T-helper 17 cell (primary cell): ENCODE measurements at regions not wholly inside any gene's neighbourhood (a gene's known extent, or its start where the extent isn't known, plus 50 kb on each side); places are given as distances from the start of the nearest gene placed in this dataset.
"Not testable (repeated sequence)": the region's sequence is repeated elsewhere in the genome, so short reads cannot be mapped to it uniquely, and the experiment has no call there.

Source experiments
- ATAC-seq: fragments of 150-1000 bp; cut with Tn5 transposase; 2 replicates; pipeline ENCODE4 v1.10.0; 2021; ENCODE audit warnings: mild to moderate bottlenecking, moderate library complexity
- DNase-seq, 3 donors: peaks; one replicate each; pipeline versions ENCODE4 v3.0.0 to v3.0.0-alpha.2; 2020 to 2021
- H3K9me3 ChIP-seq: one replicate; pipeline ENCODE4 v1.7.0; 2013; ENCODE audit warnings: low read length, mild to moderate bottlenecking; ENCODE audit not compliant: control insufficient read depth, poor library complexity, severe bottlenecking
- H3K27ac Mint-ChIP-seq: one replicate; pipeline ENCODE4 v1.8.0; 2022; ENCODE audit warnings: mild to moderate bottlenecking, moderate library complexity, mixed read lengths
- H3K27me3 Mint-ChIP-seq: one replicate; pipeline ENCODE4 v1.8.0; 2022; ENCODE audit warnings: mixed read lengths
- H3K36me3 Mint-ChIP-seq: one replicate; pipeline ENCODE4 v1.8.0; 2022; ENCODE audit warnings: low read depth, mixed read lengths
- H3K4me1 Mint-ChIP-seq: one replicate; pipeline ENCODE4 v1.8.0; 2022; ENCODE audit warnings: mild to moderate bottlenecking, mixed read lengths
- H3K4me3 Mint-ChIP-seq: one replicate; pipeline ENCODE4 v1.8.0; 2022; ENCODE audit warnings: mild to moderate bottlenecking, moderate library complexity, mixed read lengths

DNA sequence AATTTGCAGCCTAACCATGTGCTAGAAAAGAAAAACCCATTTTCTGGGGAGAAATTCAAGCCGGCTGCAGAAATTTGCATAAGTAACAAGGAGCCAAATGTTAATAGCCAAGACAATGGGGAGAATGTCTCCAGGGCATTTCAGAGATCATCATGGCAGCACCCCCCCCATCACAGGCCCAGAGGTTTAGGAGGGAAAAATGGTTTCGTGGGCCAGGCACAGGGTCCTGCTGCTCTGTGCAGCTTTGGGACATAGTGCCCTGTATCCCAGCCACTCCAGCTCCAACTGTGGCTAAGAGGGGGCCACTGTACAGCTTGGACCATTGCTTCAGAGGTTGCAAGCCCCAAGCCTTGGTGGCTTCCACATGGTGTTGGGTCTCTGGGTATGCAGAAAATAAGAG lies 620.0 kb downstream of the PSAT1 start:
- not testable (repeated sequence) for H3K36me3 Mint-ChIP-seq, ATAC-seq, H3K9me3 ChIP-seq, H3K27ac Mint-ChIP-seq, DNase-seq, H3K27me3 Mint-ChIP-seq, H3K4me1 Mint-ChIP-seq, H3K4me3 Mint-ChIP-seq

DNA sequence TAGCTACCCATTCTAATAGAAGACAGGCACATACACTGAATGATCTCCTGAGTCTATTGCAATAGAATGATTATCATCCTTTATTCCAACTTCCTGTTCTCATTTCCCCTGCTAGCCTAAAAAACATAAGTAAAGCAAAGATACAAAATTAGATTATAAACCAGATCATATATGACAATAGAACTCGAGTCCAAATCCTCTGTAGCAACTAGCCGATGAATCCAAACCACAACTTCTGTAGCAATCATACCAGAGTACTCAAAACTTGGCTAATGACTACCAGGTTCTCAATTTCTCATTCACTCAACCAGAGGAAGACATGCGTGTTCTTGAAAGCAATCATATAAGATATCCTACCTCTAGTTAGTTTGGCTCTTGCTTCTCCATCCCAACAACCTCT lies 622.1 kb downstream of the PSAT1 start:
- H3K27me3 Mint-ChIP-seq: no peaks in the 10 kb centered on the region
- no peak for ATAC-seq
- no peaks in the 10 kb centered on the region for H3K9me3 ChIP-seq
- H3K36me3 Mint-ChIP-seq: no peaks in the 10 kb centered on the region
- no peak for DNase-seq
- no peak overlapping the region for H3K4me3 Mint-ChIP-seq
- no peaks in the 10 kb centered on the region for H3K4me1 Mint-ChIP-seq
- no peak overlapping the region for H3K27ac Mint-ChIP-seq

DNA sequence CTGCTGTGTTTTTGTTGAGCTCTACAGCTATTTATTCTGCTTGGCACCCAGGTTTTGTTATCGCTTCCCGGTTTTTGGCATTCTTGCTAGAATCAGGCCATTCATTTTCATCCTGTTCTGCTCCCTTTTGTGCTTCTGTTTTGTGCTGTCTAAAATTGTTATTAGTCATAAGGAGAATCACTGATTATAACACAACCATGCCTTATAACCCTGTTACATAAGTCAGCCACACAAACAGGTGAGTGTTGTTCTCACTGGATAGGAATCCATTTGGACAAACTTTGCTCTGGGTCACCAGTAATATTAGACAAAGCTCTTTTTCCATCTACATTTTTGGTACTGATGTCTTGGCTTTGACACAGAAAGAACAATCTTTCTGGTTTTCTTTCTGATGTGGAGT lies 622.8 kb downstream of the PSAT1 start:
- Mint-ChIP-seq H3K36me3 (no peaks in the 10 kb centered on the region), H3K4me1 (no peaks in the 10 kb centered on the region), H3K27ac (no peak overlapping the region), H3K27me3 (no peaks in the 10 kb centered on the region), H3K4me3 (no peak overlapping the region)
- ATAC-seq (no peak), DNase-seq (no peak)
- H3K9me3 ChIP-seq: no peaks in the 10 kb centered on the region

DNA sequence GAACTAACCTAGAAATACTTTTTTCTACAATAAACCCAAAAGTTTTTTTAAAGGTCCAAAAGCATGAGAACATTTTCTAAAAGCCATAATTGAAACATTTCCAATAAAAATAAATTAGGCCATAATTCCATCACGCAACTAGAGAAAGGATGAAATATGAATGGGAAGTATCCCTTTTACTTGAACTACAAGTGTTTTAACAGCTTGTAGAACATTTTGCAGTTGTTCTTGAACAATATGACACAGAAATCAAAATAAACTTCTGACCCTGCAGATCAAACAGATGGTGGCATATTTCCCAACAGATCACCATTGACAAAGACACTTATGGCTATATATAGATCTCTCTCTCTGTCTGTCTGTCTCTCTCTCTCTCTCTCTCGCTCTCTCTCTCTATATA lies 624.4 kb downstream of the PSAT1 start:
- DNase-seq (no peak), ATAC-seq (no peak)
- Mint-ChIP-seq H3K36me3 (no peaks in the 10 kb centered on the region), H3K27ac (no peak overlapping the region), H3K27me3 (no peaks in the 10 kb centered on the region), H3K4me1 (no peaks in the 10 kb centered on the region), H3K4me3 (no peak overlapping the region)
- H3K9me3 ChIP-seq: no peaks in the 10 kb centered on the region

DNA sequence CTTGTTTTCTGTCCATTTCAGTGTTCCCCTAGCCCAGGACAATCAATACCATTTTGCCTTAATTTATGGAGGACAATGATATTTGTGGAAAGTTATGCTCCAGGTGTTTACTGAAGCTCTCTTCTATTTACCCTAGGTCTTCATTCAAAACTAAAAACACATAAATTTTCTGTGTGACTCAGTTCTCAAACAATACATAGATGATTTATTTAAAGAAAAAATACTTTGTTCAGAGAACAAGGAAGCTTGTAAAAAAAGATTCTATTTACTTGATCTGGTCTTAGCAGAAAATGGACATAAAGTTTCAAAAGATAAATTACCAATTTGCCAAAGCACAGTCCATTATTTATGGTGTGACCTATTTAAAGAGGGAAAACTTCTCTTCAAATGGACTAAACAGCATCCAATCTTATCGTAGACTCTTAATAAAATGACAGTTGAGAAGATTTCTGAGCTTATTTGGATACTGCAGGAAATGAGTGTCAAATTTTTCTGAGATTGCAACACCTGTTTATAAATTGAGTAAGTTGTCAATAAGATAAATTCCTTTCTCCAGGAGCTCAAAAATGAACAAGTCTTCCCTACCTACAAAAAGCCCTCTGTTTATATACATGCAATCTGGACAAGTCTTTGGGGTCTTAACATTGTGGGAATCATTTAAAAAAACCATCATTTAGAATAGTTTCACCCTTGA lies 627.2 kb downstream of the PSAT1 start:
- H3K36me3 Mint-ChIP-seq: no peaks in the 10 kb centered on the region
- H3K4me1 Mint-ChIP-seq: no peaks in the 10 kb centered on the region
- H3K27ac Mint-ChIP-seq: no peak overlapping the region
- no peak for DNase-seq
- no peaks in the 10 kb centered on the region for H3K27me3 Mint-ChIP-seq
- no peaks in the 10 kb centered on the region for H3K9me3 ChIP-seq
- no peak overlapping the region for H3K4me3 Mint-ChIP-seq
- ATAC-seq: no peak

DNA sequence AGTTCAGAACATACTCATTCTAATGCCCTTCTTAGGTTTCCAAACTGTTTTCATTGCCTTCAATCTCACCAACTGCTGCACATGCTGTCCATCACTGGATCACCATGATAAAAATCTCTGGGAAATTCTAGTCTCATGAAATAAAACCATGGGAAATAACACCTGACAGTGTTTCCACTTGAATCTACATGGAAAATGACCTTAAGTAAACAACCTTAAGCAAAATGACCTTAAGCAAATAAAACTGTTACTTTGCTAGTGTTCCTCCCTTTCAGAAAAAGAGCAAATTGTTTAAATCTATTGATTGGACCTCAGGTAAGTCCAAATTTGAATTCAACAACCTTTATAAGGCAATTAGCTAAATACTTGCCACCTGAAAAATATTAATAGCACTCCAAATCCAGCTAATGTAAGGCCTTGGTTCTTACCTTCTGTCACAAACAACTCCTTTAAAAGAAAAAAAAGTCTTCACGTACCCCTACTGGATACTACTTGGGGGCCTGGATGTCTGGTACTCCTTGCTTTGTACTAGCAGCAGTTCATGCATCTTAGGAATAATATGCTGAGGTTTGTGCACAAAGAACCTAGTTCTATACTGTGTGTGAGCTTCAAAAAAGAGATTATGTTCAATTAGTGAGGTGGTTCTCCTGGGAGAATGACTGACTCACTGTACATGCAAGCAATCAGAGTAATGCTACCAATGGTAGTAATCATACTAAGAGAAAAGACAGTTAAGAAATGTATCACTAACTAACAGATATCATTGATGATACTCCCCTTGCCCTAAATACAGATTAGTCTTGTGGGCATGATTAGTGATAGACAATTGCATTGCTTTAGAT lies 630.4 kb downstream of the PSAT1 start:
- ATAC-seq (no peak), DNase-seq (no peak)
- Mint-ChIP-seq H3K27me3 (no peaks in the 10 kb centered on the region), H3K36me3 (no peaks in the 10 kb centered on the region), H3K27ac (no peak overlapping the region), H3K4me3 (no peak overlapping the region), H3K4me1 (no peaks in the 10 kb centered on the region)
- no peaks in the 10 kb centered on the region for H3K9me3 ChIP-seq

DNA sequence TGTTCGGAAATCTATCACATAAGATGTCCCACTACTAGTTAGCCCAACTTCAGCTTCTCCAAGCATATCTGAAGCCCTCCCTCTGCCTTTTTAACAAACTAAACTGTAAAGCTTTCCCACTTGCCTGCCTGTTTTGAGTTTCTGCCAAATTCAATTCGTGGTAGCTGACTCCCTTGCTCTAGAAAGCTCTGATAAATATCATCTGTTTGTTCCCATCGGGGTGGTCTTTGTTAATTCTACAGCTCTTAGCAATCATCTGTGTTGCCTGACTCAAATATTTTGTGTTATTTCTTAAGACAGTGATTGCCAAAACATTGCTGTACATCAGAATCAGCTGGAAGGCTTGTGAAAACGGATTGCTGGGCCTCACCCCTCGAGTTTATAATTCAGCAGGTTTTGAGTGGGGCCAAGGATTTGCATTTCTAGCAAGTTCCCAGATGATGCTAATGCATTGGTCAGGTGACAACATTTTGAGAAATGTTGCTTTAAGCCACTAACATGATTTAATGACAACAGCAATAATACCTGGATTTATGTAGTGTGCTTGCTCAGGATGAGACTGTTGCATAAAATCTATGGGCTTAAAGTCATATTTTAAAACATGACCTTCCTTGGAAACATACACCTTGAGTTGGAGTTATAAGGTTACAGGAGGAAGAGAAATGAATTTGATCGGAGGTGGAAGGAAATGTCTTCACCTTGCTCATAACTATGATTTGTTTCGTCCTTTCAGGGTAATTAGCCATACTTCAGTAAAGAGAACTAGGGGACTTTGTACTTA lies 631.9 kb downstream of the PSAT1 start:
- no peaks in the 10 kb centered on the region for H3K9me3 ChIP-seq
- no peaks in the 10 kb centered on the region for H3K27me3 Mint-ChIP-seq
- no peak overlapping the region for H3K4me3 Mint-ChIP-seq
- no peak for ATAC-seq
- no peaks in the 10 kb centered on the region for H3K36me3 Mint-ChIP-seq
- DNase-seq: no peak
- no peak overlapping the region for H3K27ac Mint-ChIP-seq
- H3K4me1 Mint-ChIP-seq: no peaks in the 10 kb centered on the region

DNA sequence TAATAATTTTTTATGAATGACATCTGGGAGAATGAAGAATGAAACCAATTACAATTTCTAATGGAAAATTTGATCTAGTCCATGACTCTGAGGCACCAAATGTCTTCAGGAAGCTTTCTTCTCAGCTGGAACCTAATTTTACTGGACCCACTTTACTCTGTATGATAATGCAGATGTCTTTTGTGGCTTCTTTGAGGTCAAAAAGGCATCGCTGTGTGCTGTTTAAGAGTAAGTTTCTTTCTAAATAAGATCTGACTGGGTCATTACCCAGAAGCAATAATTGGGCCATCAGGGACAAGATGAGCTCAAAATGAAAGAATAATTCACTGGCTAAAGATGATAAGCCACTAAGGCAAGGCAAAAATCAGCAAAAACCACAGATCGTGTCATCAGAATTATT lies 633.4 kb downstream of the PSAT1 start:
- Mint-ChIP-seq H3K27me3 (no peaks in the 10 kb centered on the region), H3K4me1 (no peaks in the 10 kb centered on the region), H3K36me3 (no peaks in the 10 kb centered on the region), H3K27ac (no peak overlapping the region), H3K4me3 (no peak overlapping the region)
- H3K9me3 ChIP-seq: no peaks in the 10 kb centered on the region
- ATAC-seq (no peak), DNase-seq (no peak)

DNA sequence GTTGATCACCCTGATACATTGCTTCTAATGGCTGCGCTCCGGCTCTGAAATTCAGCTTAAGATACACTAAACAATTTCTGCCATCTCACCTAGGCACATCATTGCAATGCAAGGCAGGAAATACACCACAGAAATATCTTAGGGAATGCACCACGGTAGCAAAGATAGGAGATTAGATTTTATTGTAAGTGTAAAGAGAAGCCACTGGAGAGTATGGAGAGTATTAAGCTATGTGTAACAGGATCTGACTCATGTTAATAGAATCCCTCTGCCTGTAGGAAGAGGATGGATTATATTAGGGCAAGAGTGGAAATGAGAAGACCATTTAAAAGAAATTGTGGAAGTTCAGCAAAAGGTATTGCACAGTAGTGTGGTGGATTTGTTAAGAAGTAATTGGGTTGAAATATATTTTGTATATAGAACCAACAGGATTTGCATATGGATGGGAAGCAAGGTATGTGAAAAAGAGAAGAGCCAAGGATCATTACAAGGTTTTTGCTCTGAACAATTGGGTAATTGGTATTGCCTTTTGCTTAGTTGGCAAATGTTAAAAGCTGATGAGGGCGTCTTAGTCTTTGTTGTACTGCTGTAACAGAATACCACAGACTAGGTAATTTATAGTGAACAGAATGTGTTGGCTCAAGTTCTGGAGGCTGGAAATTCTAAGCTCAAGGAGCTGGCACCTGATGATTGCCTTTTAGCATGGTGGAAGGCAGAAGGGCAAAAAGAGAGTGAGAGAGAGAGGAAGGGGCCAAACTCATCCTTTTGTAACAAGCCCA lies 636.1 kb downstream of the PSAT1 start:
- Mint-ChIP-seq H3K4me1 (no peaks in the 10 kb centered on the region), H3K4me3 (no peak overlapping the region), H3K27me3 (no peaks in the 10 kb centered on the region), H3K27ac (no peak overlapping the region), H3K36me3 (no peaks in the 10 kb centered on the region)
- DNase-seq: no peak
- no peaks in the 10 kb centered on the region for H3K9me3 ChIP-seq
- ATAC-seq: no peak

DNA sequence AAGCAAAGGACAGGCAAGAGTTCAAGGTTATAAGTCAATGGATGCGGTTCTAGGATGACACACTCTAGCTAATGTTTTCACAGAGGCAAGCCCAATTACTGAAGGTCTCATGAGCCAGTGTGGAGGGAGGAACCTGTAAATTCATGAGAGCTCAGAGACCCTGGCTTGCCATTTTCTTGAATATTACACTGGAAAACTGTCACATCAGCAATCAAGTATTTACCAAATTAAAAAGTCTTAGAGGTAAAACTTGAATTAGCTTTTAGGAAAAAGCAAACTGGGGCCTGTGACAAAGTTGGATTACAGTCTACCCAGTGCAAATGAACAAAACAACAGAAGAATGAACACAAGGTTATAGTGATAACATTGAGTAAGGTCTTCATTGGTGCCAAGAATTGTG lies 636.9 kb upstream of the TLE4 start:
- no peaks in the 10 kb centered on the region for H3K9me3 ChIP-seq
- Mint-ChIP-seq H3K27me3 (no peaks in the 10 kb centered on the region), H3K4me3 (no peak overlapping the region), H3K27ac (no peak overlapping the region), H3K4me1 (no peaks in the 10 kb centered on the region), H3K36me3 (no peaks in the 10 kb centered on the region)
- DNase-seq (no peak), ATAC-seq (no peak)

DNA sequence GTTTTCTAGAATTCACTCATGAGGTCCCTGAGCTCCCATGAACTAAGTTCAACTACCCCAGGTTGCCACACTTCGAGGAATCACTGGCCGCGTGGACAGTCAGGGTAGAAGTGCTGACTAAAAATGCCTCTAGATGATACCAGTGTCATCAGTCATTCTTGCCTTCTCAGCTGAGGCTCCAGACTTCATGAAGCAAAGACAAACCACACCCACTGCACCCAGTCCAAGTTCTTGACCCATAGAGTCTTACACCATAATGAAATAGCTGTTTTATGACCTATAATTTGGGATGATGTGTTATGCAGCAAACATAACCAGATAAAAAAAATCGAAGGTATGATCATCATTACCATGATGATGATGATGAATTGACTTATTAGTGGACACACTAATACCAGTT lies 632.9 kb upstream of the TLE4 start:
- Mint-ChIP-seq H3K36me3 (no peaks in the 10 kb centered on the region), H3K27ac (no peak overlapping the region), H3K4me1 (no peaks in the 10 kb centered on the region), H3K4me3 (no peak overlapping the region), H3K27me3 (no peaks in the 10 kb centered on the region)
- H3K9me3 ChIP-seq: no peaks in the 10 kb centered on the region
- DNase-seq (no peak), ATAC-seq (no peak)

DNA sequence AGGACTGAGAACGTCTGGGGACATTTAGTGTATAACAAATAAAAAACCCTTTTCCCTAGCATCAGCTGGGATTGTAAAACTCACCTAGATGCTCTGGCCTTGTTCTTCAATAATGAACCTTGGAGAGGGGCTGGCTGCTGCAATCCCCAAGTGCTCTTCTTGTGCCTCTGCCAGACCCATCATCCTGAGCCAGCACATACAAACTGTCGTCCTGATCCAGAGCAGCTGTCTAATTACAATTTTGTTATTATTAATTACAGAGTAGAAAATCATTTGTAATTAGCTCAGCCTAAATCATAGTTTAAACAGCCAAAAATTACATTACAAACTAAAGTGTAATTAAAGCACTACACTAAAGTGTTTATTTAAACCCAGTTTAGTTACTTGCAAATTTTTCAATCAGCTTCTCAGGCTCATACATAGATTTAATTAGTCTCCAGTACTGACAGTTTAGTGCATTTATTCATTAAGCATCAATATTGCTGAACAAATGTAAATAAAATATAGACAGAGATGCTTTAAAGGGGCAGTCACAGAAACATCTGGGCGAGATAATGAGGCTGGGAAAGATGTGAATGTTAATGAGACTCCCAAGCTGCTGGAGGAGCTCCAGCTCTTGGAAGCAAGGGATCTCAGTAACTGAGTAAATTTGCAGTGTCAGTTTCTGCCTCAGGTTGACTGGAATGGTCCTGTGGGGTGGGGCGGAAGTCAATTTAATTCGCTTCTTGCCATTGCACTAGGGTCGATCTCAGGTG lies 632.3 kb upstream of the TLE4 start:
- Mint-ChIP-seq H3K4me1 (no peaks in the 10 kb centered on the region), H3K27me3 (no peaks in the 10 kb centered on the region), H3K4me3 (no peak overlapping the region), H3K36me3 (no peaks in the 10 kb centered on the region), H3K27ac (no peak overlapping the region)
- ATAC-seq (no peak), DNase-seq (no peak)
- no peaks in the 10 kb centered on the region for H3K9me3 ChIP-seq
